Activated T-cell treated with anti-CD3 and anti-CD28 coated beads for 48 hours (primary cell): ENCODE measurements at regions not wholly inside any gene's neighbourhood (a gene's known extent, or its start where the extent isn't known, plus 50 kb on each side); places are given as distances from the start of the nearest gene placed in this dataset.
A peak's percentile ranks its signal among the peaks of the same experiment; 100 is the strongest.
"Not testable (repeated sequence)": the region's sequence is repeated elsewhere in the genome, so short reads cannot be mapped to it uniquely, and the experiment has no call there.

Experiments used
- DNase-seq: peaks from one replicate; pipeline ENCODE4 v3.0.0-alpha.2; 2020; ENCODE audit warnings: low read depth

DNA sequence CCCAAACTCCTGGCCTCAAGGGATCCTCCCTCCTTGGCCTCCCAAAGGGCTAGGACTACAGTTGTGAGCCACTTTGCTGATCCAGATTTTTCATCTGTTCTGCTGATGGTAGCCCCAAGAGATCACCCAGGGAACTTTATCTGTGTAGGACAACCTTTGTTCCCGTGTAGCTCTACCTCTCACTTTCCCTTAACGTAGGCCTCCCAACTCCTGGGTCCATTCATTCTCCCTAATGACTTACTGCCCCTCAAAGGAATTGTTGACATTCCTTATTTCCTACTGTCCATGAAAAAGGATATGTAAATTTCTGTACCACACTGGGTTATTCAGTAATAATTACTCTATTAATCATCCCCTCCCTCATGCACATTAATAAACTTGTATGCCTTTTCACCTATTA lies 51.0 kb upstream of the PHF24 start:
- DNase-seq, result no peak

DNA sequence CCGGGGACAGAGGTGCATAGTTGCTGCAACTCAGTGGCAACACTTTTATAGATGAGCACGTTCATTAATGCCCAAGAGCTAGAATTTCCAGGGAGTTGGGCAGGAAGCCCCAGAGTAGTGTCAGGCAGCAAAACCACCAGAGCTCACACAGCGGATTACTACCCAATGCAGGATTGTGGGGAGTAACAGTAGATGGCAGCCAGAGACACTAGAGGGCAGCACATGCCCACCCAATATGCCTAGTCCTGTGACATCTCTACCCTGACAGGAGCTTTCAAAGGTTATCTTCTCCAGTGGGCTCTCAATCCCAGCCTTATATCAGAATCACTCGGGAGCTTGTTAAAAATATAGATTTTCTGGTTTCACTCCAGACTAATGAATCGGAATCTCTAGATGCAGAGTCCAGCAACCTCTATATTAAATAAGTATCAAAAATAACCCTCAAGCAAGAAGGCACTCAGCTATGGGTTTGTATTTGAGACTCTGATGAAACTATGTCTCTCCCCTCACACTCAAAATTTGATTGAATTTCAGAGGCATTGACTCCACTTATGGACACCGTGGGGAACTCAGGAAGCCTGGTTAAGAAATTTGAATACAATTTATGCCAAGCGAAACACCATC lies 58.4 kb upstream of the PHF24 start:
- peak; percentile 68 for DNase-seq

DNA sequence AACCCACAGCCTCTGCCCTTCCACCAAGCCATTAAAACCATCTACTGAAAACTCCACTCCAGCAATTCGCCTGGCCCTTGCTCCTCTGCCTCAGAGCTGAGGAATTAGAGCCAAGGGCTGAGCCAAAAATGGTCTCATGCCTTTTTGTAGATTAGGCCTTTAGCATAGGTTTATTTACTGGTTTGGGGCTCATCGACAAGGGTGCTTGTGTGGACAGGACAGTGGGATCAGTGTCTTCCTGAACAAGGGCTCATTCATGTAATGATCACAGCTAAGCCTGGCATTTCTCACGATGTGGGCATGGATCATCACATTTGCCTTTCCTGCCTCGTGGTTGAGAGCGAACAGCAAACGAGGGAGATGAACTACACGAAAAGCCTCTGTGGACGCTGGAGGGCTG lies 59.2 kb upstream of the PHF24 start:
- no peak for DNase-seq

DNA sequence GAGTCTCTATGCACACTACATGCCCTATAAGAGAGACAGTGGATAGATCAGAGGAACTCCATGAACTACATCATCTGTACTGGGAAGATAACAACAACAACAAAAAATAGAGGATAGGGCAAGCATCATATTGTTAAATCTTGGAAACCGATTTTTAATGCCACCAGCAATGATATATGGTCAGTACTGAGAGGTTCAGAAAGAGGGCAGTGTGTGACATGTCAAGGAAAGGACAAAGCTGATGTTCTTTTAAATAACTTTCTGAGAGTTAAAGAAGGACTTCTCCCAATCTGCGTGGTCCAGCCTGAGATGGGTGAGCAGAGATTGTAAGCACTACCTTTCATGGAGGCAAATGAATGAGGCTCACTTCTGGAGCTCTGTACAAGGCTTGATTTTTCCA lies 62.0 kb upstream of the PHF24 start:
- no peak for DNase-seq

DNA sequence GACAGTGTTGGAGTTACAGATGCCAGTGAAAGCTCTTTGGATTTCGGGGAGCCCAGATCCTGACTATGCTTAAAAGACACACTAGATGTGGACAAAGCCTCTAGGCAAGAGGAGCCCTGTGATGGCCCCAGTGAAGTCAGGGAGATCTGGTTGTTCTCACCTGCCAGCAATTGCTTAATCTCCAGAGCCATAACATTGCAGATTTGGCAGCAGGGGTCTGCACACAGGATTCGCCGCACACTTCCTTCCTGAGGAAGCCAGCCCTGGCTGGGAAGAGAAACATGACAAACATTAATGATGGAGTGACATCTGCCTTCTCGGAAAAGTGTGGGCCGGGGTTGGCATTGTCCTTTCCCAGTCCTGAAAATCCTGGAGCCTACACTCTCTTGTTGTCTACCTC lies 65.2 kb upstream of the PHF24 start:
- no peak for DNase-seq

DNA sequence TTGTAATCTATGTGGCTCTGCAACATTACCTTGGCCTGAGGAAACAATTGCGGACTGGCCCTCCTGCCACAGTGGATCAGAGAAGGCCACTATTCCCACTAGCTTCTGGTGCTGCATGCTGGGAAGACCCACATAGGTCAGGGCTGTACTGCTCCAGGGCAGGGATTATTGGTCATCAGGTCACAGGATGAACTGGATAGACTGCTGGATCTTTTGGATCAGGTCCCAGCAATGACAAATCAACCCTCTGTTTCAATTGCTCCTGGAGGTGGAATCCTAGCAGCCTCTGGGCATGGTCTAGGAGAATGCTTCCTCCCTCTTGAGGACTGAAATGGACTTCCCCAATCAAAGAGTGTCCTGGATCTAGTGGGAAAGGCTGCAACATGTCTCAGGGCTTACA lies 66.7 kb upstream of the PHF24 start:
- DNase-seq, result no peak

DNA sequence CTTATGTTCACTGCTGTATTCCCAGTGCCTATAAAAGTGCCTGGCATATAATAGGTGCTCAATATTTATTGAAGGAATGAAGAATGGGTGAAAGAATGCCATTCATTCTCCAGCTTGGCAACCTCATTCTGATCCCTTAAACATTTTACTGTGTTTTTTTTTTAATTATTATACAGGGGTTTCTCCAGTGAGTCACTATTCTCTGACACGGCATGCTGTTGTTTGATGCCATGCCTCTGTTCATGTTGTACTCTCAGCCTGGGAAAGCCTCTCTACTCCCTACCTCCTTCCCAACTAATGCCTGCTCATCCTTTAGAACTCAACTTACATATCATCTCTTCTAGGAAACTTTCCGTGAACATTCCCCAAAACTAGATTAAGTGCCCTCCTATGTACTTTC lies 70.2 kb upstream of the PHF24 start:
- no peak for DNase-seq

DNA sequence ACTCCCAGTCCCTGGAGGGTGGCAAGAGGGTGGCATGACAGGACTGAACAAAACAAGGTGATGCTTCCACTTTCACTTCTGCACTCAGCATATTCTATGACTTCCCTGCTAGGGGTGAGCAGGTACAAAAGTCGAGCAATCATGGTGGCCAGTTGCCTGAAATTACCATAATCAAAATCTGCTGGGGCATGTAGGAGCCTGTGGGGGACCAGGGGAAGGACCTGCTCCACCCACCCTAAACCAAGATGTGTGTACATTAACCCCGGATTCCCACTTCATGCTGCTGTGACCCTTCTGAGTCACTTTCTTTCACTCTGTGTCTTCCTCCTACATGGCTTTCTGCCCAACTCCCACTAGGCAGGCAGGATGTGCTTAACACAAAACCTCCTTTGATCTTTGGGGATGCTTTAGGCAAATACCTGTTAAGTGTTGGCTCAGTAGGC lies 73.3 kb upstream of the PHF24 start:
- peak; percentile 17 for DNase-seq

DNA sequence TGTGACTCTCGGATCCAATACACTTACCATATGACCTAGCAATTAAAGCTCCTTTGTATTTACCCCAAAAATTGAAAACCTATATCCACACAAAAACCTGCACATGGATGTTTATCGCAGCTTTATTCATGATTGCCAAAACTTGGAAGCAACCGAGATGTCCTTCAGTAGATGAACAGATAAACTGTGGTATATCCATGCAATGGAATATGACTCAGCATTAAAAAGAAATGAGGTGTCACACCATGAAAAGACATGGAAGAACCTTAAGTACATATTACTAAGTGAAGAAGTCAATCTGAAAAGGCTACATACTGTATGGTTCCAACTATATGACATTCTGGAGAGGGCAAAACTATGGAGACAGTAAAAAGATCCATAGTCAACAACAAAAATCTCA lies 82.0 kb upstream of the PHF24 start:
- no peak for DNase-seq

DNA sequence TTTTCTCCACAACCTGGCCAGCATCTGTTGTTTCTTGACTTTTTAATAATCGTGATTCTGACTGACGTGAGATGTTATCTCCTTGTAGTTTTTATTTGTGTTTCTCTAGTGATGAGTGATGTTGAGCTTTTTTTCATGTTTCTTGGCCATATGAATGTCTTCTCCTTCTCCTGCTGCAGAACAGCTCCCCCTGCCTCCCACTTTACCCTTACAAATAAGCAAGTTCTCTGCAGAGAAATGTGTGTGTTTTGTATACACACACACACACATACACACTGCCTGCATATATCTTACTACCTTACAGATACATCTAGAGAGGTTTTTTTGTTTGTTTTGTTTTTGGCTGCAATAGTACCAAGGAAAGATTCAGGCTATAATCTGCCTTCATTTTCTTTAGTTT lies 88.7 kb upstream of the PHF24 start:
- DNase-seq, result no peak

DNA sequence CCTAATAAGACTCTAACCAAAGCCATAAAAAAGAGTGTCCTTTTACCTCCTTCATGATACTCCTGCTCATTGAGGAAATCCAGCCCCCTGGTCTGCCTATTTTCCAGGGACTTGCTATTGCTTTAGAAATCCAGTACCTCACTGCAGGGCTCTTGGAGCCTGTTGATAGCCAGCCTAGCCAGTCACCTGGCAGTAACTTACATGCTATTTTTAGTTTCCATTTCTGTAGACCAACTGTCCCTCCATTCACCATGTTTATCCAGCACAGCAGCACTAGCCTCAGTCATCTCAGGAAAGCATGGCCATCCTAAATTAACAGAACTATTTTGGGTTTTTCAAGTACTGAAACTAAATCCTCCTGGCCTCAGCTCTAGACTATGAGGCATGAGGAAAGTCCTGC lies 91.5 kb upstream of the PHF24 start:
- DNase-seq, result no peak

DNA sequence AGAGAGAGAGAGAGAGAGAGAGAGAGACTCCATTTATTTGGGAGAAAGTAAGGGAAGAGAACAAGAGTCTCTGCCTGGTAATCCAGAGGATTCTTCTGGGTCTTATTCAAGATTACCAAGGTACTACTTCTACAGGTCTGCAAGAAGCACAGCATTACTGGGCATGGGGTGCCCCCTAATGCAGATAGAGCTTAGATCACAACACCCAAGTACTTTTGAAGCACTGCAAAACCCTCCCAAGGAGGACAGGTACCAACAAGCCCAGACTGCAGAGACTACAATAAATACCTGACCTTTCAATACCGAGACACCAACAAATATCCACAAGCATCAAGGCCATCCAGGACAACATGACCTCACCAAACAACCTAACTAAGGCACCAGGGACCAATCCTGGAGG lies 94.7 kb upstream of the PHF24 start:
- no peak for DNase-seq

DNA sequence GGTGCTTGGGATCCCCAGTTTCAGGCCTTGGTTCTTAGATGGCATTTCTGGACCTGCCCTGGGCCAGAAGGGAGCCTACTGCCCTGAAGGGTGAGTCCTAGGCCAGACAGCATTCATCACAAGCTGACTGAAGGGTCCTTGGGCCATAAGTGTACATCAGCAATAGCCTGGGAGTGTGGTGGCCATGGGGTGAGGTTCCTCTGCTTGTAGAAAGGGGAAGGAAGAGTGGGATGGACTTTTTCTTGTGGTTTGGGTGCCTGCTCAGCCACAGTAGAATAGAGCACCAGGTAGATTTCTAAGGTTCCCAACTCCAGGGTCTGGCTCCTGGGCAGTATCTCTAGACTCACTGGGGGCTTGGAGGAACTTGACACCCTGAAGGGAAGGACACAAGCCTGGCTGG lies 95.2 kb upstream of the PHF24 start:
- DNase-seq, result no peak

DNA sequence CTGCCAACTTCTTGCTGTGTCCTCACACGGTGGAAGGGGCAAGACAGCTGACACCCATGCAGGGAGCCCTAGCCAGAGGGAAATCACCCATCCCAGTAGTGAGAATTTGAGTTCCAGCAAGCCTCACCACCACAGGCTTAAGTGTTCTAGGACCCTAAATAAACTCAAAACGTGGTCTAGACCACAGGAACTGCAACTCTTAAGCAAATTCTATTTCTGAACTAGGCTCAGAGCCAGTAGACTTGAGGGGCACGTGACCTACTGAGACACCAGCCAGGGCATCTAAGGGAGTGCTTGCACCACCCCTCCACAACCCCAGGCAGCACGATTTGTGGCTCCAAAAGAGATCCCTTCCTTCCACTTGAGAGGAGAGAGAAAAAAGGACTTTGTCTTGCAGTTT lies 96.0 kb upstream of the PHF24 start:
- no peak for DNase-seq

DNA sequence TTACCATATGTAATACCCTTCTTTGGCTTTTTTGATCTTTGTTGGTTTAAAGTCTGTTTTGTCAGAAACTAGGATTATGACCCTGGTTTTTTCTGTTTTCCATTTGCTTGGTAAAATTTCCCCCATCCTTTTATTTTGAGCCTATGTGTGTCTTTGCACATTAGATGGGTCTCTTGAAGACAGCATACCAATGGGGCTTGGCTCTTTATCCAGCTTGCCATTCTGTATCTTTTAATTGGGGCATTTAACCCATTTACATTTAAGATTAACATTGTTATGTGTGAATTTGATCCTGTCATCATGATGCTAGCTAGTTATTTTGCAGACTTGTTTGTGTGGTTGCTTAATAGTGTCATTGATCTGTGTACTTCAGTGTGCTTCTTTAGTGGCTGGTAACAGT lies 103.1 kb upstream of the PHF24 start:
- not testable (repeated sequence) for DNase-seq

DNA sequence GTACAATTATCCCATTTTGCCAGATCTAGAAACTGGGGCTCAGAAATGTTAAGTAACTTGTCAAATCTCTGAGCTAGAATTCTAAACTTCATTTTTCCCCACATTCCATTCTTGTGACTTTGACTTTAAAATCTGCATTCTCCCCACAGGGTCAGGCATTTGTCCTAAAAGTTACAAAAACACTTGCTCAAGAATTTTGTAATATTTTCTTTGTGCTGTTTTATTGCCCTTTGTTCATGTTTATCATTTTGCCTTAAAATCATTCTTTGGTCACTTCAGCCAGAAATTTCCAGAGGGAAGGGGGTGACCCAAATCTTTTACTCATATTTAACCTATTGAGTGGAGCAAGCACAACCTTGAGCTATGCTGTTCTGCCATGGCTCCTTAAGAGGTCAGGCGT lies 120.1 kb upstream of the CCL21 start:
- no peak for DNase-seq

DNA sequence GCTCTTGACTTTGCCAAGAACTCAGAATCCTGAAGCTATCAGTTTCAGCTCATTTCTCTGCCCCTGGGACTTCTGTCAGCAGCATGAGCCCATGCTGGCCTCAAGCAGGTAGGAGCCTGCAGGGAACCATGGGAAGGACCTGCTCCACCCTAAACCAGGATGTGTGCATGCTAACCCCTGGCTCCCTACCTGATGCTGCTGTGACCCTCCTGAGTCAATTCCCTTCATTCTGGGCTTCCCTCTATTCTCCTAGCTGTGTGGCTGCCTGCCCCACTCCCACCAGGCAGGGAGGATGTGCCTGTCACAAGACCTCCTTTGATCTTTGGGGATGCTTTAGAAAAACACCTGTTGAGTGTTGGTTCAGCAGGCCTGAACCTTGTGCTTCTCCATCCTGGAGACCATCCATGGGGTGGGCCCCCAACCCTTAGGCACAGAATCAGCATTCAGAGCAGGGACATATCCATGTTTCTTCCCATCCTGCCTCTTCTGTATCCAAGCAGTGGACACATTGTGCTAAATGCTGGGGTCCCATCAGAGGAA lies 117.1 kb upstream of the CCL21 start:
- DNase-seq, result no peak

DNA sequence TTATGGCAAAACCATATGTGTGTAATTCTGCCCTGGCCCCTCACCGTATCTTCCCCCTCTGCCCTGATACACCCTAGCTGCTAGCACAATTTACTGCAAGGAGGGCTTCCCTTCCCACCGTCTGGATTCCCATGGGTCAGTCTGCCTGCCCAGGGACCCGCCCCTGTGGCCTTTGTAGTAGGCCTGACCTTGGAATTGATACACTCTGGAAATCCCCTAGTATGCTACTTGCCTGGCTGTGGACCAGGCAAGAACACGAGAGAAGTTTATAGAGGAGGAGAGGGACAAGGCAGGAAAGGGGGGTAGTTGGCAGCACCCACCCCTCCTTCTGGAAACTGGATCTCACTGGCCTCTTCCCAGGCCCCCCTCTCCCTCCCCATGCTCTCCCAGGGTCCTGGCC lies 115.8 kb upstream of the CCL21 start:
- no peak for DNase-seq

DNA sequence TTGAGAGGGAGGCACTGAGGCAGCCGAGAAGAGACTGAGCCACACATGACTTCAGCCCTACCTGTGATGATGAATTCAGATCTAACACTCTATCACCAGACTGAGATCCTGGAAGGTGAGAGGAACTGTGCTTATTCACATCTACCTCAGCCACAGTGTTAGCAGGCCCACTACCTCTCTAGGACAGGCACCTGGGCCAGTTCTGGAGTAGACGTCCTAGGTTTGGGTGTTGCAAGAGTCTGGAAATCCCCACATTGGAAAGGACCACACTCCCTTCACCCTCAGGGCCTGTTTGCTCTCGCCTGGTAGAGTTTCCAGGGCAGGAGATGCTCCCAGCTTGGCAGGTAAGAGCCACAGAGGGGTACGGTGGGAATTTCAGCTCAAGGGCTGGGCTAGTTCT lies 113.8 kb upstream of the CCL21 start:
- DNase-seq, result no peak

DNA sequence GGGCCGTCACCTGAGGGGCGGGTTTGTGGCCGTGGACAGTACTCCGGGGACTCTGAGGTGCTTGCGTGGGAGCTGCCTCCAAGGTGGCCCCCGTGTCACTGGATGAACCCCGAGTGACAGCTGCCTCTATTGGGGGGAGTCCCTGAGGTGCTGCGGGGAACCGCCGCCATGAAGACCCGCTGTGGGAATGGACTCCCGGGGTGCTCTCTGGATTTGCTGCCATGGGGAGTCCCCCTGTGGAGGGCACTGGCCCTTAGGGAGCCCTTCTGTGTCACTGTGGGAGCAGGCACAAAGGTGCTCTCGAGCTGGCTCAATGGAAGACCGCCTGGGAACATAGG lies 100.2 kb upstream of the CCL21 start:
- no peak for DNase-seq

DNA sequence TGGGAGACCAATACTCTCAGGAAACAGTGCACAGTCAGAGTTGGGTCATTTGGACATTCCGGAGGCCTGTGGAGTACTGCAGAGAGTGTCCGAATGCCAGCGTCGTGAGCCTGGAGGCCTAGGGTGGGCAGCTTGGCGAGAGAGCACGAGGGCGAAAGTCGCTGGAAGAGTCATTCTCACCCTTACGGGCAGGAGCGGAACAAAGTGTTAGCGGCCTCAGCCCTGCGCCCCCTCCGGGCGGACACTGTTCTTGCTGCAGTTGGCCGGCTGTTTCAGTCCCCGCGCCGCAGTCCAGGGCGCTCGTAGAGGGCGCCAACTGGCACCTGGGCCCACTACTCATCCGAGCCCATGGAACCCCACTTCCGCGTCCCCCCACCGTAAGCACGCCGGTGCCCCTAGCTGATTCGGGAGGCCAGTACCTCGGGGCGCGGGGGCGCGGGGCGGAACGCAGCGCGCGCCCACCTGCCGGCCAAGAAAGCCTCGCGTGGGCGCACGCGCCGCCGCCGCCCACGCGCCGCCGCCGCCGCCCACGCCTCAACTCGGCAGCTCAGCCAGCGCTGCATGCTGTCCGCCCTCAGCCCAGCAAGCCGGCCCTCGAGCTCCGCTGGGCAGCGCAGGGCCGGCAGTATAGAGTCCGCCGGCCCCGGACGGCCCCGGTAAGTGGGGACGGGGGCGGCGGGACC lies 99.7 kb upstream of the CCL21 start:
- no peak for DNase-seq

DNA sequence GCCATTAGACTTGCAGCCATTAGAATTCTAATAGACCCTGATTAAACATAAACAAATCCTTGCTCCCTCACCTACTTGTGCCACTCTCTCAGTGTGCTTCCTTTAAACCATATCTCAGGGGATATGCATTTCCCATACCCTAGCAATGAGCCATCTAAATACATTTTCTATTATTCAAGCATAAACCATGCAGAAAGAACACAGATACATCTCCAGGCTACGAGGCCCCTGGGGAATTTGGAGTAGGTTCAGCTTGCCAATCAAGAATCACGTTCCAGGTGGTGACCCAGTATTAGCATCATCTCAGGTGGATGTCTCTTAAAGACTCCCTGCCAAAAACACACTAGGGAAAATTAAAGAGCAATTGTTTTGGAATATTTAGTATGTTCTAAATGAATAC lies 93.0 kb upstream of the CCL21 start:
- DNase-seq, result no peak

DNA sequence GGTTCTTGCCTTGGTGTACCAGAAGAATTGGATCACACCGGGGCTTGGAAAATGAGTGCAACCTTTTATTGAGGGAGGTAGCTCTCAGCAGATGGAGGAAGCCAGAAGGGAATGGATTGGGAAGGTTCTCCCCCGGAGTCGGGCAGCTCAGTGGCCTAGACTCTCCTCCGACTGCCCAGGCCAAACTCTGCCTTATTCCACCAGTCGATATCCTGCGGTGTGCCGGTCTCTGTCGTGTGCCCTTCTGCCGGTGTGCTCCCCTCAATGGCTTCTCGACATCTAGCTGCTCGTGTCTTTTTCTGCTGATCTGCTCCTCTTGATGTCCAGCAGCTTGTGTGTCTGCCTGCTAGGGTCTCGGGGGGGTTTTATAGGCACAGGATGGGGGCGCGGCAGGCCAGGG lies 87.4 kb upstream of the CCL21 start:
- no peak for DNase-seq

DNA sequence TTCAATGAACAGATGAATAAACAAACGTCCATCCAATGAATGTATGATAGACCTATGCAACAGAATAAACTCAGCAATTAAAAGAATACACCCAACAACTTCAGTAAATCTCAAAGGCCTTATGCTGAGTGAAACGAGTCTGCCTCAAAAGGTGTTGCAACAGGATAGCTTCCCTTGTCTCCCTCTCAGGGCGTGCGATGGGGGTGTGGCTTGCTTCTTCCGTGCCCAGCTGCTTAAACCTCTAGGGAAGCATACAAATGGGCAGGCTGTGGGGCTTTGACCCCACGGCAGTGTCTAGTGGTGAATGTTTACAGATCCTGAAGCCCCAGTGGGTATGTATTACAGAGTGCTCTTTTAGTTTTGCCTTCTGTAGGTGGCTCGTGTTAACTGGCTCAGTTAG lies 87.0 kb upstream of the CCL21 start:
- DNase-seq, result no peak
